ENCODE measurements at regions not wholly inside any gene's neighbourhood (a gene's known extent, or its start where the extent isn't known, plus 50 kb on each side); places are given as distances from the start of the nearest gene placed in this dataset.

GRCh38 chr3:25291481-25291905, 136.6 kb upstream of the RARB start:
- H3K36me3 Mint-ChIP-seq (ENCODE audit: low read depth), result no peaks in the 10 kb centered on the region
- intact Hi-C loops (cut with micrococcal nuclease), result no loop called here
- peaks cover 11% of the 10 kb centered on the region for H3K9me3 Mint-ChIP-seq
- no peaks in the 10 kb centered on the region for H3K4me1 Mint-ChIP-seq (ENCODE audit: low read depth)
- H3K27me3 Mint-ChIP-seq, result no peaks in the 10 kb centered on the region
- no peak overlapping the region for H3K4me3 Mint-ChIP-seq
- H3K27ac Mint-ChIP-seq, result no peak overlapping the region

GRCh38 chr3:25292036-25292435, 136.0 kb upstream of the RARB start:
- Mint-ChIP-seq H3K36me3 (ENCODE audit: low read depth) (no peaks in the 10 kb centered on the region), H3K9me3 (peaks cover 11% of the 10 kb centered on the region), H3K4me3 (no peak overlapping the region), H3K4me1 (ENCODE audit: low read depth) (no peaks in the 10 kb centered on the region), H3K27ac (no peak overlapping the region), H3K27me3 (no peaks in the 10 kb centered on the region)
- intact Hi-C loops (cut with micrococcal nuclease), result no loop called here

- no peaks in the 10 kb centered on the region for H3K36me3 Mint-ChIP-seq (ENCODE audit: low read depth)
- H3K4me3 Mint-ChIP-seq, result no peak overlapping the region
- no peaks in the 10 kb centered on the region for H3K4me1 Mint-ChIP-seq (ENCODE audit: low read depth)
- no peak overlapping the region for H3K27ac Mint-ChIP-seq
- intact Hi-C loops (cut with micrococcal nuclease), result no loop called here
- peaks cover 11% of the 10 kb centered on the region for H3K9me3 Mint-ChIP-seq
- H3K27me3 Mint-ChIP-seq, result no peaks in the 10 kb centered on the region
These were observed 135.5 kb upstream of the RARB start for GRCh38 chr3:25292595-25292994.

- Mint-ChIP-seq H3K4me3 (no peak overlapping the region), H3K9me3 (peaks cover 11% of the 10 kb centered on the region), H3K27me3 (no peaks in the 10 kb centered on the region), H3K36me3 (ENCODE audit: low read depth) (no peaks in the 10 kb centered on the region), H3K27ac (no peak overlapping the region), H3K4me1 (ENCODE audit: low read depth) (no peaks in the 10 kb centered on the region)
- intact Hi-C loops (cut with micrococcal nuclease), result no loop called here
These were observed 134.3 kb upstream of the RARB start for GRCh38 chr3:25293736-25294135.

- H3K4me3 Mint-ChIP-seq, result no peak overlapping the region
- H3K27me3 Mint-ChIP-seq, result no peaks in the 10 kb centered on the region
- intact Hi-C loops (cut with micrococcal nuclease), result no loop called here
- H3K27ac Mint-ChIP-seq, result no peak overlapping the region
- H3K4me1 Mint-ChIP-seq (ENCODE audit: low read depth), result no peaks in the 10 kb centered on the region
- peaks cover 11% of the 10 kb centered on the region for H3K9me3 Mint-ChIP-seq
- H3K36me3 Mint-ChIP-seq (ENCODE audit: low read depth), result no peaks in the 10 kb centered on the region
These were observed 133.8 kb upstream of the RARB start for GRCh38 chr3:25294169-25294805.

- Mint-ChIP-seq H3K4me3 (no peak overlapping the region), H3K27me3 (no peaks in the 10 kb centered on the region), H3K9me3 (peaks cover 11% of the 10 kb centered on the region), H3K36me3 (ENCODE audit: low read depth) (no peaks in the 10 kb centered on the region), H3K4me1 (ENCODE audit: low read depth) (no peaks in the 10 kb centered on the region), H3K27ac (no peak overlapping the region)
- intact Hi-C loops (cut with micrococcal nuclease), result no loop called here
These were observed 130.1 kb upstream of the RARB start for GRCh38 chr3:25297667-25298585.

- H3K27me3 Mint-ChIP-seq, result no peaks in the 10 kb centered on the region
- H3K9me3 Mint-ChIP-seq, result no peaks in the 10 kb centered on the region
- no peaks in the 10 kb centered on the region for H3K36me3 Mint-ChIP-seq (ENCODE audit: low read depth)
- no peak overlapping the region for H3K27ac Mint-ChIP-seq
- H3K4me3 Mint-ChIP-seq, result no peak overlapping the region
- no peaks in the 10 kb centered on the region for H3K4me1 Mint-ChIP-seq (ENCODE audit: low read depth)
- intact Hi-C loops (cut with micrococcal nuclease), result no loop called here
These were observed 127.9 kb upstream of the RARB start for GRCh38 chr3:25300141-25300540.

GRCh38 chr3:25304916-25305315, 123.1 kb upstream of the RARB start:
- H3K27ac Mint-ChIP-seq, result no peak overlapping the region
- no peaks in the 10 kb centered on the region for H3K27me3 Mint-ChIP-seq
- no peaks in the 10 kb centered on the region for H3K36me3 Mint-ChIP-seq (ENCODE audit: low read depth)
- intact Hi-C loops (cut with micrococcal nuclease), result no loop called here
- H3K4me3 Mint-ChIP-seq, result no peak overlapping the region
- H3K4me1 Mint-ChIP-seq (ENCODE audit: low read depth), result no peaks in the 10 kb centered on the region
- peaks cover under 1% of the 10 kb centered on the region for H3K9me3 Mint-ChIP-seq

GRCh38 chr3:25306066-25306465, 122.0 kb upstream of the RARB start:
- no peaks in the 10 kb centered on the region for H3K27me3 Mint-ChIP-seq
- no peak overlapping the region for H3K27ac Mint-ChIP-seq
- intact Hi-C loops (cut with micrococcal nuclease), result no loop called here
- H3K9me3 Mint-ChIP-seq, result peaks cover 12% of the 10 kb centered on the region
- H3K4me3 Mint-ChIP-seq, result no peak overlapping the region
- no peaks in the 10 kb centered on the region for H3K36me3 Mint-ChIP-seq (ENCODE audit: low read depth)
- H3K4me1 Mint-ChIP-seq (ENCODE audit: low read depth), result no peaks in the 10 kb centered on the region

GRCh38 chr3:25306705-25307104, 121.4 kb upstream of the RARB start:
- no peaks in the 10 kb centered on the region for H3K4me1 Mint-ChIP-seq (ENCODE audit: low read depth)

GRCh38 chr3:25313286-25313685, 114.8 kb upstream of the RARB start:
- H3K9me3 Mint-ChIP-seq, result peaks cover 32% of the 10 kb centered on the region

More at GRCh38 chr3:25306705-25307104, 121.4 kb upstream of the RARB start:
- peaks cover 19% of the 10 kb centered on the region for H3K9me3 Mint-ChIP-seq
- H3K27me3 Mint-ChIP-seq, result no peaks in the 10 kb centered on the region
- intact Hi-C loops (cut with micrococcal nuclease), result no loop called here
- H3K27ac Mint-ChIP-seq, result no peak overlapping the region
- H3K4me3 Mint-ChIP-seq, result no peak overlapping the region
- no peaks in the 10 kb centered on the region for H3K36me3 Mint-ChIP-seq (ENCODE audit: low read depth)

GRCh38 chr3:25324954-25325655, 103.0 kb upstream of the RARB start:
- Mint-ChIP-seq H3K9me3 (peaks cover 45% of the 10 kb centered on the region), H3K4me1 (ENCODE audit: low read depth) (no peaks in the 10 kb centered on the region), H3K4me3 (no peak overlapping the region), H3K27ac (no peak overlapping the region), H3K36me3 (ENCODE audit: low read depth) (no peaks in the 10 kb centered on the region), H3K27me3 (no peaks in the 10 kb centered on the region)
- intact Hi-C loops (cut with micrococcal nuclease), result no loop called here

More at GRCh38 chr3:25313286-25313685, 114.8 kb upstream of the RARB start:
- Mint-ChIP-seq H3K27me3 (no peaks in the 10 kb centered on the region), H3K27ac (no peak overlapping the region), H3K4me3 (no peak overlapping the region), H3K36me3 (ENCODE audit: low read depth) (no peaks in the 10 kb centered on the region), H3K4me1 (ENCODE audit: low read depth) (no peaks in the 10 kb centered on the region)
- intact Hi-C loops (cut with micrococcal nuclease), result no loop called here

- no peaks in the 10 kb centered on the region for H3K4me1 Mint-ChIP-seq (ENCODE audit: low read depth)
- no peaks in the 10 kb centered on the region for H3K36me3 Mint-ChIP-seq (ENCODE audit: low read depth)
- no peak overlapping the region for H3K4me3 Mint-ChIP-seq
- peaks cover 13% of the 10 kb centered on the region for H3K9me3 Mint-ChIP-seq
- no peaks in the 10 kb centered on the region for H3K27me3 Mint-ChIP-seq
- intact Hi-C loops (cut with micrococcal nuclease), result no loop called here
- H3K27ac Mint-ChIP-seq, result no peak overlapping the region
These were observed 92.7 kb upstream of the RARB start for GRCh38 chr3:25335356-25335755.

GRCh38 chr3:25338158-25338725, 89.8 kb upstream of the RARB start:
- H3K9me3 Mint-ChIP-seq, result no peaks in the 10 kb centered on the region
- intact Hi-C loops (cut with micrococcal nuclease), result no loop called here
- H3K4me1 Mint-ChIP-seq (ENCODE audit: low read depth), result no peaks in the 10 kb centered on the region

More at GRCh38 chr3:25338158-25338725, 89.8 kb upstream of the RARB start:
- no peaks in the 10 kb centered on the region for H3K36me3 Mint-ChIP-seq (ENCODE audit: low read depth)
- no peaks in the 10 kb centered on the region for H3K27me3 Mint-ChIP-seq
- no peak overlapping the region for H3K4me3 Mint-ChIP-seq
- no peak overlapping the region for H3K27ac Mint-ChIP-seq

Measured in dendritic cell treated with granulocyte-macrophage colony-stimulating factor and Interleukin-4, amounts not matched to agents 40 ng/mL and 50 ng/mL, for 4 days (primary cell).